ENCODE measurements at regions not wholly inside any gene's neighbourhood (a gene's known extent, or its start where the extent isn't known, plus 50 kb on each side); places are given as distances from the start of the nearest gene placed in this dataset.

DNA sequence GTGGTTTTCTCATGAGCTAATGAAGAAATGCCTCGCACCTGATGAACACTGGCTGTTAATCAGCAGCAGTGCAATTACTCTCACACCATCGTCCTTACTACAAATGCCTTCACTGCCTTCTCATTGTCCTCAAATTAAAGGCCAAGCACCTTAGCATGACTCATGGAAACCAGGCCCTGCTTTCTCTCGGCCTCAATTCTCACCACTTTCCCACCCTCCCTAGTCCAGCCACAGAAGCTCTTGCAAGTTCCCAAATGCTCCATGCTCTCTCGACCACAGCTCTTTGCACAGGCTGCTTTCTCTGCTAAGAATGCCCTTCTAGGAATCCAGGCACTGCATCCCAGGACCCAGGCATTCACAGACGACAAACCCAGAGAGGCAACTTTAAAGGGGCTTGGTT lies 94.6 kb upstream of the KLF4 start:
- Histone ChIP-seq H3K18ac (ENCODE audit: insufficient read length, low read depth, low read length) (no peak overlapping the region), H2BK12ac (ENCODE audit: insufficient read length, low read depth, low read length) (no peak overlapping the region), H3K23me2 (ENCODE audit: insufficient read length, low read depth, low read length, poor library complexity, severe bottlenecking) (no peaks in the 10 kb centered on the region), H3K27ac (ENCODE audit: insufficient read length, low read depth, low read length) (no peak overlapping the region), H2BK5ac (ENCODE audit: insufficient read length, low read length) (no peak overlapping the region), H3K9me3 (ENCODE audit: control insufficient read depth, low read depth, low read length) (no peaks in the 10 kb centered on the region), H2BK15ac (ENCODE audit: low read depth, low read length) (no peak overlapping the region), H3K27me3 (ENCODE audit: insufficient read depth, low read length) (no peaks in the 10 kb centered on the region), H3K4me1 (ENCODE audit: insufficient read depth, low read length) (no peaks in the 10 kb centered on the region), H3K9ac (ENCODE audit: extremely low read depth, insufficient read length, low read length) (no peak overlapping the region), H3K79me2 (ENCODE audit: insufficient read depth, low read length) (no peaks in the 10 kb centered on the region), H3K4ac (ENCODE audit: low read depth, low read length) (no peak overlapping the region), H2BK120ac (ENCODE audit: low read depth, low read length, poor library complexity, severe bottlenecking) (no peak overlapping the region), H3T11ph (ENCODE audit: low read length) (no peak overlapping the region), H2AFZ (ENCODE audit: low read length) (no peak overlapping the region), H3K79me1 (ENCODE audit: insufficient read depth, low read depth, low read length, poor library complexity, severe bottlenecking) (no peaks in the 10 kb centered on the region), H3K4me2 (ENCODE audit: insufficient read depth, insufficient read length, low read length) (no peak overlapping the region), H2AK5ac (ENCODE audit: insufficient read length, low read length) (no peak overlapping the region), H4K8ac (replicated peaks; ENCODE audit: insufficient read length, low read depth, low read length) (no peak overlapping the region), H4K5ac (ENCODE audit: insufficient read length, low read depth, low read length) (no peak overlapping the region), H3K23ac (ENCODE audit: insufficient read length, low read depth, low read length) (no peak overlapping the region), H4K20me1 (ENCODE audit: control insufficient read depth, insufficient read depth, insufficient read length) (no peaks in the 10 kb centered on the region), H2BK20ac (ENCODE audit: low read depth, low read length, poor library complexity, severe bottlenecking) (no peak overlapping the region), H4K91ac (ENCODE audit: insufficient read length, low read depth, low read length) (no peak overlapping the region), H3K56ac (ENCODE audit: insufficient read length, low read depth, low read length) (no peak overlapping the region), H3K14ac (ENCODE audit: insufficient read depth, low read length) (no peak overlapping the region)
- WGBS (ENCODE audit: extremely low coverage, insufficient read length, low lambda C conversion rate): no CpG with 5 or more reads among the region's 5 CpGs
- TF ChIP-seq, protein P1, sequence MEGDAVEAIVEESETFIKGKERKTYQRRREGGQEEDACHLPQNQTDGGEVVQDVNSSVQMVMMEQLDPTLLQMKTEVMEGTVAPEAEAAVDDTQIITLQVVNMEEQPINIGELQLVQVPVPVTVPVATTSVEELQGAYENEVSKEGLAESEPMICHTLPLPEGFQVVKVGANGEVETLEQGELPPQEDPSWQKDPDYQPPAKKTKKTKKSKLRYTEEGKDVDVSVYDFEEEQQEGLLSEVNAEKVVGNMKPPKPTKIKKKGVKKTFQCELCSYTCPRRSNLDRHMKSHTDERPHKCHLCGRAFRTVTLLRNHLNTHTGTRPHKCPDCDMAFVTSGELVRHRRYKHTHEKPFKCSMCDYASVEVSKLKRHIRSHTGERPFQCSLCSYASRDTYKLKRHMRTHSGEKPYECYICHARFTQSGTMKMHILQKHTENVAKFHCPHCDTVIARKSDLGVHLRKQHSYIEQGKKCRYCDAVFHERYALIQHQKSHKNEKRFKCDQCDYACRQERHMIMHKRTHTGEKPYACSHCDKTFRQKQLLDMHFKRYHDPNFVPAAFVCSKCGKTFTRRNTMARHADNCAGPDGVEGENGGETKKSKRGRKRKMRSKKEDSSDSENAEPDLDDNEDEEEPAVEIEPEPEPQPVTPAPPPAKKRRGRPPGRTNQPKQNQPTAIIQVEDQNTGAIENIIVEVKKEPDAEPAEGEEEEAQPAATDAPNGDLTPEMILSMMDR (conservative IDR thresholded peaks at IDR 0.05): no peak
- no peak overlapping the region for H3K4me3 Mint-ChIP-seq
- no peaks in the 10 kb centered on the region for H3K9me3 Mint-ChIP-seq
- peaks cover 16 to 19% of the 10 kb centered on the region in 2 experiments for H3K4me1 Mint-ChIP-seq
- DNase-seq: no peak
- H3K36me3 Mint-ChIP-seq (ENCODE audit: insufficient read depth in 1 of 3, low read depth in 3 of 3): no peaks in the 10 kb centered on the region
- no peak overlapping the region for H3K27ac Mint-ChIP-seq
- H3K27me3 Mint-ChIP-seq (ENCODE audit: low read depth): peaks cover 2% of the 10 kb centered on the region
